GM13977 (cell line): ENCODE measurements at regions not wholly inside any gene's neighbourhood (a gene's known extent, or its start where the extent isn't known, plus 50 kb on each side); places are given as distances from the start of the nearest gene placed in this dataset.

Experiments
- DNase-seq: peaks from one replicate; pipeline ENCODE4 v3.0.0; 2012; ENCODE audit warnings: low spot score
- in situ Hi-C: fragments of 300-500 bp; cut with MboI; formaldehyde crosslinking; loops from one replicate; pipeline ENCODE4 v1.12.0; 2022; ENCODE audit warnings: low sequenced_read_pairs, low pct_unique_long_range_greater_than_20kb, mixed read lengths, inconsistent platforms; ENCODE audit not compliant: unreplicated experiment
- TF ChIP-seq, protein P1 (sequence below): IDR thresholded peaks from 2 replicates; pipeline ENCODE4 v1.5.1; 2012; ENCODE audit warnings: mild to moderate bottlenecking, control low read depth; ENCODE audit not compliant: insufficient read depth; ENCODE audit errors: extremely low read depth, missing control alignments

DNA sequence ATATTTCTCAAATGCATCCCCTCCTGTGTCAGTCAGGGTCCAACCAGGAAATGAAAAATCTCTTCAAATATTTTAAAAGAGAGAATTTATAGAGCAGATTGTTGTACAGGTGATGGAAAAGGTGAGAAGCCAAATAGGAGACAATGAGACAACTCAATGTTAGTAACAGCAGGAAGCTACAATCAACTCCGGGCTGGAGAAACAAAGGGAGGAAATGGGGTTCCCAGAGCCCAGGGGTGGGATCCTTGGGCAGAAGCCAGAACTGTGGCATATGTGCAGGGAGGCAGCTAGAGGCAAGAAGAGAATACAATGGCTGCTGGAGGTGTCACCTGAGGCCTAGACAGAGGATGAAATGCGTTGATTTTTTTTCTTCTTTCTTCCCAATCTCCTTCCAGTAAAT, 361.8 kb upstream of the ACTBL2 start:
- TF ChIP-seq, protein P1, sequence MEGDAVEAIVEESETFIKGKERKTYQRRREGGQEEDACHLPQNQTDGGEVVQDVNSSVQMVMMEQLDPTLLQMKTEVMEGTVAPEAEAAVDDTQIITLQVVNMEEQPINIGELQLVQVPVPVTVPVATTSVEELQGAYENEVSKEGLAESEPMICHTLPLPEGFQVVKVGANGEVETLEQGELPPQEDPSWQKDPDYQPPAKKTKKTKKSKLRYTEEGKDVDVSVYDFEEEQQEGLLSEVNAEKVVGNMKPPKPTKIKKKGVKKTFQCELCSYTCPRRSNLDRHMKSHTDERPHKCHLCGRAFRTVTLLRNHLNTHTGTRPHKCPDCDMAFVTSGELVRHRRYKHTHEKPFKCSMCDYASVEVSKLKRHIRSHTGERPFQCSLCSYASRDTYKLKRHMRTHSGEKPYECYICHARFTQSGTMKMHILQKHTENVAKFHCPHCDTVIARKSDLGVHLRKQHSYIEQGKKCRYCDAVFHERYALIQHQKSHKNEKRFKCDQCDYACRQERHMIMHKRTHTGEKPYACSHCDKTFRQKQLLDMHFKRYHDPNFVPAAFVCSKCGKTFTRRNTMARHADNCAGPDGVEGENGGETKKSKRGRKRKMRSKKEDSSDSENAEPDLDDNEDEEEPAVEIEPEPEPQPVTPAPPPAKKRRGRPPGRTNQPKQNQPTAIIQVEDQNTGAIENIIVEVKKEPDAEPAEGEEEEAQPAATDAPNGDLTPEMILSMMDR: no peak
- DNase-seq: no peak
- in situ Hi-C loops: no loop called here

- in situ Hi-C loops: no loop called here
- TF ChIP-seq, protein P1: no peak
- no peak for DNase-seq
These were observed 360.4 kb upstream of the ACTBL2 start for GRCh38 chr5:57843059-57843367.

GRCh38 chr5:57842364-57843058, 359.9 kb upstream of the ACTBL2 start:
- DNase-seq: no peak
- in situ Hi-C loops: no loop called here
- TF ChIP-seq, protein P1: no peak

- no peak for DNase-seq
- in situ Hi-C loops: no loop called here
- TF ChIP-seq, protein P1: no peak
These were observed 359.2 kb upstream of the ACTBL2 start for GRCh38 chr5:57841676-57842363.

DNA sequence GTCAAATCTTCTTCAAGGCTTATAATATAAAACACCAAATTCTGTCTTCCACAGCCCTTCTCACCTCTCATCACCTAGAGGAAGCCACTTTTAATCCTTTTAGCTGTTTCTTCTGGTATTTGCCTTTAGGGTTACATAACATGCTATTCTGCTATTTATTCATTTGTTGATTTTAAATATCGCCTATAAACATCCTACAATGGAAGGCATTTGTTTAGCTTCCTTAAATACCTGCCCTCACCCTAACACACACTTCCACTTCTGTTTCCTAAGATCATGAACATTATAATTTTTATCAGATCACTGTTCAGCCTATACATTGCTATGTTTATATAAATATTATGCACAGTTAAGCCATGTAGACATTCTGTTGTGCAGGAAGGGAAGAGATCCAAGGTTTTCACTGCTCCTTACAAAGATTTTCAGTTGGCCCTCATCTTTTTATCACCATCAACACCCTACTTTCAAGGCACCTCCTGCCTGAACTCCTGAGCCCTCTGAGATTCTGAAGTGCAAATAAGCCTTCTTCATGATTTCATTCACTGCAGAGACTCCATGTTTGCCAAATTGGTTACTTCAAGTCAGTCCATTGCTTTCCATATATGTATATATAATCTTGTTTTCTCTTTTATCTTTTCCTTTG, 356.9 kb upstream of the ACTBL2 start:
- no peak for DNase-seq
- TF ChIP-seq, protein P1: no peak
- in situ Hi-C loops: no loop called here

GRCh38 chr5:57839025-57839424, 356.4 kb upstream of the ACTBL2 start:
- in situ Hi-C loops: no loop called here
- TF ChIP-seq, protein P1: no peak

More at GRCh38 chr5:57839025-57839424, 356.4 kb upstream of the ACTBL2 start:
- DNase-seq: no peak
